Prostate gland (tissue), 2 donors: ENCODE measurements at regions not wholly inside any gene's neighbourhood (a gene's known extent, or its start where the extent isn't known, plus 50 kb on each side); places are given as distances from the start of the nearest gene placed in this dataset.

Experiments used
- POLR2A ChIP-seq: fragments of 450-650 bp; IDR thresholded peaks from one replicate; pipeline ENCODE4 v1.6.1; 2016; ENCODE audit warnings: antibody characterized with exemption, mild to moderate bottlenecking
- POLR2AphosphoS5 ChIP-seq: sonication (generic); formaldehyde crosslinking; IDR thresholded peaks from one replicate; pipeline ENCODE4 v1.6.1; 2017; ENCODE audit warnings: antibody characterized with exemption
- TF ChIP-seq, protein P1 (sequence below), 4 experiments: fragments of 200-600 bp in 2 of 4; fragments of 450-650 bp in 2 of 4; sonication (generic) in 2 of 4; IDR thresholded peaks; 1 replicate in 3 of 4; 2 replicates in 1 of 4; pipeline ENCODE4 v1.5.1; 2016 to 2019; ENCODE audit warnings: antibody characterized with exemption in 4 of 4, mild to moderate bottlenecking in 2 of 4, moderate library complexity in 2 of 4

DNA sequence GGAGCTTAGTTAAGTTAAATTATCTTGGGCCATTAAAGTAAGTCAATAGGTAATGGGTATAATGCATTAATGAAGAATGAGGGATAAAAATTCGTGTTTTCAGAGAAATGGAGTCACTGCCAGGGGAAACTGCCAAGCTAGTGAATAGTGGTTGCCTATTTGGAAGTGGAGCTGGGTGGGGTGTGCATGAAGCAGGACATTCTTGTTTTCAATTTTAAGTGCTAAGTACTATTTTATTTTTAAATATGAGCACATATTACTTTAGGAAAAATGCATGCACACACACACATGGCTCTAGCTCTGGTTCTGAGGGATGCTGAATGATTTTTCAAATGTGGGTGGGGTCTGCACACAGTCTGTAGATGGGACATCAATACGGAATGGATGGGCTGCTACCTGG lies 717.7 kb upstream of the SGCG start:
- TF ChIP-seq, protein P1, sequence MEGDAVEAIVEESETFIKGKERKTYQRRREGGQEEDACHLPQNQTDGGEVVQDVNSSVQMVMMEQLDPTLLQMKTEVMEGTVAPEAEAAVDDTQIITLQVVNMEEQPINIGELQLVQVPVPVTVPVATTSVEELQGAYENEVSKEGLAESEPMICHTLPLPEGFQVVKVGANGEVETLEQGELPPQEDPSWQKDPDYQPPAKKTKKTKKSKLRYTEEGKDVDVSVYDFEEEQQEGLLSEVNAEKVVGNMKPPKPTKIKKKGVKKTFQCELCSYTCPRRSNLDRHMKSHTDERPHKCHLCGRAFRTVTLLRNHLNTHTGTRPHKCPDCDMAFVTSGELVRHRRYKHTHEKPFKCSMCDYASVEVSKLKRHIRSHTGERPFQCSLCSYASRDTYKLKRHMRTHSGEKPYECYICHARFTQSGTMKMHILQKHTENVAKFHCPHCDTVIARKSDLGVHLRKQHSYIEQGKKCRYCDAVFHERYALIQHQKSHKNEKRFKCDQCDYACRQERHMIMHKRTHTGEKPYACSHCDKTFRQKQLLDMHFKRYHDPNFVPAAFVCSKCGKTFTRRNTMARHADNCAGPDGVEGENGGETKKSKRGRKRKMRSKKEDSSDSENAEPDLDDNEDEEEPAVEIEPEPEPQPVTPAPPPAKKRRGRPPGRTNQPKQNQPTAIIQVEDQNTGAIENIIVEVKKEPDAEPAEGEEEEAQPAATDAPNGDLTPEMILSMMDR (IDR thresholded peaks at IDR 0.05), result no peak
- TF ChIP-seq POLR2AphosphoS5 (no peak), POLR2A (no peak)
